ENCODE measurements at regions not wholly inside any gene's neighbourhood (a gene's known extent, or its start where the extent isn't known, plus 50 kb on each side); places are given as distances from the start of the nearest gene placed in this dataset.
"Not testable (repeated sequence)": the region's sequence is repeated elsewhere in the genome, so short reads cannot be mapped to it uniquely, and the experiment has no call there.

DNA sequence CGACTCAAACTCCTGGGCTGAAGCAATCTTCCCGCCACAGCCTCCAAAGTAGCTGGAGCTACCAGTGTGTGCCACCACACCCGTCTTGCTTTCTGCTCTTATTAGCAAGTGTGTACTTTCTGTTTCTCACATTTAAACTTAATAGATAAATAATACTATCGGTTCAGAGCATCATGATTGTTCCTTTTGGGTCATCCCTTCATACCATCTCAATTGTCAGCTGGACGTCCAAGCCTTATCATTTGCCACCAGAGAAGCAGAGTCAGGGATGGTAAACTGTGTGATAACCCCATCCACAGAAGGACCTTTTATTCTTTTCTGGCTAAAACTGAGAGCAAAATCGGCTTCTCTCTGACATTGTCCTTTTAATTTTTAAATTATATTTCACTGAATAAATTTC, 279.8 kb upstream of the GOT2 start:
- Histone ChIP-seq H3K9me2 (replicated peaks; ENCODE audit: control insufficient read depth, low read length) (no peaks in the 10 kb centered on the region), H3K4me2 (ENCODE audit: low read length) (no peak overlapping the region), H3K27me3 (ENCODE audit: control insufficient read depth, low read length) (no peaks in the 10 kb centered on the region), H3K4me1 (ENCODE audit: control insufficient read depth, low read length) (no peaks in the 10 kb centered on the region), H4K20me1 (ENCODE audit: control insufficient read depth, insufficient read depth, low read depth, low read length) (no peaks in the 10 kb centered on the region), H3K36me3 (ENCODE audit: control insufficient read depth, low read length) (no peaks in the 10 kb centered on the region), H3K27ac (ENCODE audit: low read depth, low read length) (no peak overlapping the region), H3K79me2 (ENCODE audit: control insufficient read depth, low read length) (no peaks in the 10 kb centered on the region), H3F3A (ENCODE audit: control insufficient read depth, insufficient read depth) (no peaks in the 10 kb centered on the region), H3K9me3 (ENCODE audit: control insufficient read depth, insufficient read depth, low read length) (no peaks in the 10 kb centered on the region), H3K4me3 (ENCODE audit: low read length) (no peak overlapping the region)
- TF ChIP-seq, protein P1, sequence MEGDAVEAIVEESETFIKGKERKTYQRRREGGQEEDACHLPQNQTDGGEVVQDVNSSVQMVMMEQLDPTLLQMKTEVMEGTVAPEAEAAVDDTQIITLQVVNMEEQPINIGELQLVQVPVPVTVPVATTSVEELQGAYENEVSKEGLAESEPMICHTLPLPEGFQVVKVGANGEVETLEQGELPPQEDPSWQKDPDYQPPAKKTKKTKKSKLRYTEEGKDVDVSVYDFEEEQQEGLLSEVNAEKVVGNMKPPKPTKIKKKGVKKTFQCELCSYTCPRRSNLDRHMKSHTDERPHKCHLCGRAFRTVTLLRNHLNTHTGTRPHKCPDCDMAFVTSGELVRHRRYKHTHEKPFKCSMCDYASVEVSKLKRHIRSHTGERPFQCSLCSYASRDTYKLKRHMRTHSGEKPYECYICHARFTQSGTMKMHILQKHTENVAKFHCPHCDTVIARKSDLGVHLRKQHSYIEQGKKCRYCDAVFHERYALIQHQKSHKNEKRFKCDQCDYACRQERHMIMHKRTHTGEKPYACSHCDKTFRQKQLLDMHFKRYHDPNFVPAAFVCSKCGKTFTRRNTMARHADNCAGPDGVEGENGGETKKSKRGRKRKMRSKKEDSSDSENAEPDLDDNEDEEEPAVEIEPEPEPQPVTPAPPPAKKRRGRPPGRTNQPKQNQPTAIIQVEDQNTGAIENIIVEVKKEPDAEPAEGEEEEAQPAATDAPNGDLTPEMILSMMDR (IDR thresholded peaks at IDR 0.05; ENCODE audit: low read depth, low read length, poor library complexity, severe bottlenecking) = no peak
- TF ChIP-seq EZH2phosphoT487 (IDR thresholded peaks at IDR 0.05; ENCODE audit: borderline replicate concordance, low read length) = no peak

DNA sequence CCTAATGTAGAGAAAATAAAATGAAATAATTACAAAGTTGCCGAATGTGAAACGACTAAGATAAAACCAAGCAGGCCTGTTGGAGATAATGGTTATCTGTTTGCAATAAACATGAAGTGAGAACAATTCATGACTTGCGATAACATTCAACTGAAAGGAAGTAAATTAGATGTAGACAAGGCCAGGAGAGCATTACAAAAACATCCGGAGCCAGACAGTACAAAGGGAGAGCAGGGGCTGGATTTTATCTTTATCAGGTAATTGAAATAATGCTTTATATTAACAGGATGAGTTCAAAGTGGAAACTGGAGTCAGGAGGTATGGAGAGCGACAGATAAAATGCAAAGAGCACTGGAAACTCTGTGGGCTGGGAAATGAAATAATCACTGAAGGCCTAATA, 265.6 kb upstream of the GOT2 start:
- Histone ChIP-seq H3K27me3 (ENCODE audit: control insufficient read depth, low read length) (no peaks in the 10 kb centered on the region), H3K4me1 (ENCODE audit: control insufficient read depth, low read length) (no peaks in the 10 kb centered on the region), H3K9me3 (ENCODE audit: control insufficient read depth, insufficient read depth, low read length) (no peaks in the 10 kb centered on the region), H3K9me2 (replicated peaks; ENCODE audit: control insufficient read depth, low read length) (no peaks in the 10 kb centered on the region), H3K27ac (ENCODE audit: low read depth, low read length) (no peak overlapping the region), H3K79me2 (ENCODE audit: control insufficient read depth, low read length) (no peaks in the 10 kb centered on the region), H3F3A (ENCODE audit: control insufficient read depth, insufficient read depth) (no peaks in the 10 kb centered on the region), H3K36me3 (ENCODE audit: control insufficient read depth, low read length) (no peaks in the 10 kb centered on the region), H4K20me1 (ENCODE audit: control insufficient read depth, insufficient read depth, low read depth, low read length) (no peaks in the 10 kb centered on the region), H3K4me2 (ENCODE audit: low read length) (no peak overlapping the region), H3K4me3 (ENCODE audit: low read length) (no peak overlapping the region)
- TF ChIP-seq, protein P1 (IDR thresholded peaks at IDR 0.05; ENCODE audit: low read depth, low read length, poor library complexity, severe bottlenecking) = no peak
- no peak for TF ChIP-seq EZH2phosphoT487 (IDR thresholded peaks at IDR 0.05; ENCODE audit: borderline replicate concordance, low read length)

DNA sequence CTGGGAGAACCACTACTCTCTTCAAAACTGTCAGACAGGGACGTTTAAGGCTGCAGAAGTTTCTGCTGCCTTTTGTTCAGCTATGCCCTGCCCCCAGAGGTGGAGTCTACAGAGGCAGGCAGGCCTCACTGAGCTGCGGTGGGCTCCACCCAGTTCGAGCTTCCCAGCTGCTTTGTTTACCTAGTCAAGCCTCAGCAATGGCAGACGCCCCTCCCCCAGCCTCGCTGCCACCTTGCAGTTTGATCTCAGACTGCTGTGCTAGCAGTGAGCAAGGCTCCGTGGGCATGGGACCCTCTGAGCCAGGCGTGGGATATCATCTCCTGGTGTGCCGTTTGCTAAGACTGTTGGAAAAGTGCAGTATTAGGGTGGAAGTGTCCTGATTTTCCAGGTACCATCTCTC, 258.6 kb upstream of the GOT2 start:
- not testable (repeated sequence) for H3F3A ChIP-seq (ENCODE audit: control insufficient read depth, insufficient read depth); H3K4me2 ChIP-seq (ENCODE audit: low read length); H3K27ac ChIP-seq (ENCODE audit: low read depth, low read length); H3K4me3 ChIP-seq (ENCODE audit: low read length); H3K79me2 ChIP-seq (ENCODE audit: control insufficient read depth, low read length); H3K9me2 ChIP-seq (replicated peaks; ENCODE audit: control insufficient read depth, low read length); H3K9me3 ChIP-seq (ENCODE audit: control insufficient read depth, insufficient read depth, low read length); H3K27me3 ChIP-seq (ENCODE audit: control insufficient read depth, low read length); H4K20me1 ChIP-seq (ENCODE audit: control insufficient read depth, insufficient read depth, low read depth, low read length); H3K4me1 ChIP-seq (ENCODE audit: control insufficient read depth, low read length); H3K36me3 ChIP-seq (ENCODE audit: control insufficient read depth, low read length)

DNA sequence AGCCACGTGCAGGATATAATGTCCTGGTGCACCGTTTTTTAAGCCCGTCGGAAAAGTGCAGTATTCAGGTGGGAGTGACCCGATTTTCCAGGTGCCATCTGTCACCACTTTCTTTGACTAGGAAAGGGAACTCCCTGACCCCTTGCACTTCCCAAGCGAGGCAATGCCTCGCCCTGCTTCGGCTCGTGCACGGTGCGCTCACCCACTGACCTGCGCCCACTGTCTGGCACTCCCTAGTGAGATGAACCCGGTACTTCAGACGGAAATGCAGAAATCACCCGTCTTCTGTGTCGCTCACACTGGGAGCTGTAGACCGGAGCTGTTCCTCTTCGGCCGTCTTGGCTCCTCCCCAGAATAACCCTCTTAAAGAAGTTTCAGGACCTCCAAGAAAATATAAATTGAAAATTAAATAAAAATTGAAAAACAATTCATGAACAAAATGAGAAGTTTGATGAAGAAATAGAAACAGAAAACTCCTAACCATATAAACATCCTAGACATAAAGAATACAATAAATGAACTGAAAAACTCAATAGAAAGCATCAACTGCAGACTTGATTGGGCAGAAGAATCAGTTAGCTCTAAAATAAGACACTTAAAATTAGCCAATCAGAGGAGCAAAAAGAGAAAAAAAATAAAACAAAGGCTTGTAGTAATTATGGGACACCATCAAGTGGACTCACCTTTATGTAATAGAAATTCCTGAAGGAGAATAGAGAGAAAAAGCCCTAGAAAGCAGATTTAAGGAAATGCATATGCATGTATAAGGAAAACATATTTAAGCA, 249.3 kb upstream of the GOT2 start:
- not testable (repeated sequence) for H3K9me3 ChIP-seq (ENCODE audit: control insufficient read depth, insufficient read depth, low read length); H3K4me2 ChIP-seq (ENCODE audit: low read length); H3K79me2 ChIP-seq (ENCODE audit: control insufficient read depth, low read length); H4K20me1 ChIP-seq (ENCODE audit: control insufficient read depth, insufficient read depth, low read depth, low read length); H3K9me2 ChIP-seq (replicated peaks; ENCODE audit: control insufficient read depth, low read length); H3F3A ChIP-seq (ENCODE audit: control insufficient read depth, insufficient read depth); H3K27me3 ChIP-seq (ENCODE audit: control insufficient read depth, low read length); H3K27ac ChIP-seq (ENCODE audit: low read depth, low read length); H3K4me1 ChIP-seq (ENCODE audit: control insufficient read depth, low read length); H3K36me3 ChIP-seq (ENCODE audit: control insufficient read depth, low read length); H3K4me3 ChIP-seq (ENCODE audit: low read length)

Measured in DOHH2 (cell line).